ENCODE measurements at regions not wholly inside any gene's neighbourhood (a gene's known extent, or its start where the extent isn't known, plus 50 kb on each side); places are given as distances from the start of the nearest gene placed in this dataset.

- WGBS: 95% methylated on average over 5 of the region's 5 CpGs
- Histone ChIP-seq H3K36me3 (ENCODE audit: control insufficient read depth in 4 of 4, insufficient read depth in 3 of 4, low read depth in 1 of 4, low read length in 3 of 4) (no peaks in the 10 kb centered on the region), H3K27ac (ENCODE audit: low read depth in 1 of 2, low read length in 2 of 2) (no peak overlapping the region), H3K9me3 (ENCODE audit: control insufficient read depth in 4 of 4, low read length in 3 of 4) (no peaks in the 10 kb centered on the region), H3K27me3 (ENCODE audit: control insufficient read depth in 4 of 4, insufficient read depth in 4 of 4, low read length in 3 of 4) (no peaks in the 10 kb centered on the region), H3K4me3 (ENCODE audit: low read depth in 1 of 3, low read length in 3 of 3) (no peak overlapping the region), H3K9ac (ENCODE audit: low read depth in 1 of 2, low read length in 2 of 2) (no peak overlapping the region), H3K4me1 (ENCODE audit: control insufficient read depth in 4 of 4, insufficient read depth in 4 of 4, low read length in 3 of 4) (no peaks in the 10 kb centered on the region)
- no peak for DNase-seq (ENCODE audit: low spot score)
- TF ChIP-seq RAD21 (IDR thresholded peaks at IDR 0.05) (peak; percentile 6 to 12), FOXA1 (IDR thresholded peaks at IDR 0.05) (no peak)
These were observed 71.2 kb upstream of the CREB1 start for GRCh38 chr2:207458582-207458981.

GRCh38 chr2:207459990-207460757, 69.6 kb upstream of the CREB1 start:
- TF ChIP-seq JUND (IDR thresholded peaks at IDR 0.05) (no peak), FOXA1 (IDR thresholded peaks at IDR 0.05) (no peak), TAF1 (conservative IDR thresholded peaks at IDR 0.05) (no peak), RAD21 (IDR thresholded peaks at IDR 0.05) (no peak), REST (IDR thresholded peaks at IDR 0.05) (no peak), ZBTB33 (IDR thresholded peaks at IDR 0.05) (no peak), FOXA2 (IDR thresholded peaks at IDR 0.05) (no peak), YY1 (IDR thresholded peaks at IDR 0.05) (no peak), SP1 (IDR thresholded peaks at IDR 0.05) (no peak), MAX (IDR thresholded peaks at IDR 0.05) (no peak), HNF4A (conservative IDR thresholded peaks at IDR 0.05) (no peak)
- no peaks in the 10 kb centered on the region for H3K9me3 ChIP-seq (ENCODE audit: control insufficient read depth in 4 of 4, low read length in 3 of 4)
- 74% methylated on average over 7 of the region's 7 CpGs for WGBS
- H3K4me3 ChIP-seq (ENCODE audit: low read depth in 1 of 3, low read length in 3 of 3): no peak overlapping the region
- H3K27me3 ChIP-seq (ENCODE audit: control insufficient read depth in 4 of 4, insufficient read depth in 4 of 4, low read length in 3 of 4): no peaks in the 10 kb centered on the region
- no peak overlapping the region for H3K27ac ChIP-seq (ENCODE audit: low read depth in 1 of 2, low read length in 2 of 2)
- no peaks in the 10 kb centered on the region for H3K36me3 ChIP-seq (ENCODE audit: control insufficient read depth in 4 of 4, insufficient read depth in 3 of 4, low read depth in 1 of 4, low read length in 3 of 4)
- DNase-seq (ENCODE audit: low spot score): no peak
- no peaks in the 10 kb centered on the region for H3K4me1 ChIP-seq (ENCODE audit: control insufficient read depth in 4 of 4, insufficient read depth in 4 of 4, low read length in 3 of 4)
- no peak overlapping the region for H3K9ac ChIP-seq (ENCODE audit: low read depth in 1 of 2, low read length in 2 of 2)

- Histone ChIP-seq H3K36me3 (ENCODE audit: control insufficient read depth in 4 of 4, insufficient read depth in 3 of 4, low read depth in 1 of 4, low read length in 3 of 4) (no peaks in the 10 kb centered on the region), H3K27me3 (ENCODE audit: control insufficient read depth in 4 of 4, insufficient read depth in 4 of 4, low read length in 3 of 4) (no peaks in the 10 kb centered on the region), H3K27ac (ENCODE audit: low read depth in 1 of 2, low read length in 2 of 2) (no peak overlapping the region), H3K9me3 (ENCODE audit: control insufficient read depth in 4 of 4, low read length in 3 of 4) (no peaks in the 10 kb centered on the region), H3K9ac (ENCODE audit: low read depth in 1 of 2, low read length in 2 of 2) (no peak overlapping the region), H3K4me1 (ENCODE audit: control insufficient read depth in 4 of 4, insufficient read depth in 4 of 4, low read length in 3 of 4) (no peaks in the 10 kb centered on the region), H3K4me3 (ENCODE audit: low read depth in 1 of 3, low read length in 3 of 3) (no peak overlapping the region)
- no peak for DNase-seq (ENCODE audit: low spot score)
- 91% methylated on average over 8 of the region's 8 CpGs for WGBS
- TF ChIP-seq HNF4G (IDR thresholded peaks at IDR 0.05) (no peak), TAF1 (conservative IDR thresholded peaks at IDR 0.05) (no peak), FOXA2 (IDR thresholded peaks at IDR 0.05) (no peak), SP1 (IDR thresholded peaks at IDR 0.05) (no peak), JUND (IDR thresholded peaks at IDR 0.05) (no peak), MAX (IDR thresholded peaks at IDR 0.05) (no peak), HNF4A (conservative IDR thresholded peaks at IDR 0.05) (no peak), YY1 (IDR thresholded peaks at IDR 0.05) (no peak), REST (IDR thresholded peaks at IDR 0.05) (no peak), EGR1 (IDR thresholded peaks at IDR 0.05; ENCODE audit: low read depth in 2 of 2) (no peak), NR2F2 (IDR thresholded peaks at IDR 0.05) (no peak), ZBTB33 (IDR thresholded peaks at IDR 0.05) (no peak), RXRA (IDR thresholded peaks at IDR 0.05) (no peak), RAD21 (IDR thresholded peaks at IDR 0.05) (no peak)
These were observed 66.3 kb upstream of the CREB1 start for GRCh38 chr2:207463433-207463832.

Measured in liver (tissue), 7 donors.